Mesendoderm (in vitro differentiated cells): ENCODE measurements at regions not wholly inside any gene's neighbourhood (a gene's known extent, or its start where the extent isn't known, plus 50 kb on each side); places are given as distances from the start of the nearest gene placed in this dataset.

Source experiments
- DNase-seq: peaks from one replicate; pipeline ENCODE4 v3.0.0; 2013
- H2AK5ac ChIP-seq: 2 replicates; pipeline ENCODE4 v1.6.1; 2013; ENCODE audit warnings: low read length, inconsistent platforms
- H2BK120ac ChIP-seq: 2 replicates; pipeline ENCODE4 v1.6.1; 2013; ENCODE audit warnings: low read depth, mild to moderate bottlenecking, low read length, moderate library complexity, mixed read lengths
- H2BK15ac ChIP-seq: replicated peaks from 2 replicates; pipeline ENCODE4 v1.6.1; 2013; ENCODE audit warnings: low read depth, mild to moderate bottlenecking, moderate library complexity
- H2BK5ac ChIP-seq: 2 replicates; pipeline ENCODE4 v1.6.1; 2013; ENCODE audit warnings: low read length, inconsistent platforms
- H3K18ac ChIP-seq: 2 replicates; pipeline ENCODE4 v1.6.1; 2013; ENCODE audit warnings: mild to moderate bottlenecking, low read length, mixed read lengths
- H3K23ac ChIP-seq: one replicate; pipeline ENCODE4 v1.6.1; 2013; ENCODE audit warnings: low read length
- H3K27ac ChIP-seq: 2 replicates; pipeline ENCODE4 v1.5.1; 2013; ENCODE audit warnings: low read depth, mild to moderate bottlenecking, inconsistent platforms, low read length, moderate library complexity
- H3K27me3 ChIP-seq: 2 replicates; pipeline ENCODE4 v1.6.1; 2013; ENCODE audit warnings: low read length, control low read depth, mild to moderate bottlenecking, inconsistent platforms; ENCODE audit not compliant: insufficient read depth, poor library complexity
- H3K36me3 ChIP-seq: 2 replicates; pipeline ENCODE4 v1.6.1; 2013; ENCODE audit warnings: low read length, inconsistent platforms; ENCODE audit not compliant: control insufficient read depth, insufficient read depth
- H3K4ac ChIP-seq: one replicate; pipeline ENCODE4 v1.6.1; 2013; ENCODE audit warnings: low read depth, mild to moderate bottlenecking, low read length, moderate library complexity
- H3K4me1 ChIP-seq: 2 replicates; pipeline ENCODE4 v1.6.1; 2013; ENCODE audit warnings: low read depth, low read length, inconsistent platforms; ENCODE audit not compliant: control insufficient read depth
- H3K4me2 ChIP-seq: 2 replicates; pipeline ENCODE4 v1.6.1; 2013; ENCODE audit warnings: low read length
- H3K4me3 ChIP-seq: 2 replicates; pipeline ENCODE4 v1.5.1; 2013; ENCODE audit warnings: mild to moderate bottlenecking, low read length
- H3K56ac ChIP-seq: one replicate; pipeline ENCODE4 v1.6.1; 2013; ENCODE audit warnings: low read length
- H3K79me1 ChIP-seq: 2 replicates; pipeline ENCODE4 v1.6.1; 2013; ENCODE audit warnings: low read length, inconsistent platforms
- H3K79me2 ChIP-seq: 2 replicates; pipeline ENCODE4 v1.6.1; 2013; ENCODE audit warnings: mild to moderate bottlenecking, low read length; ENCODE audit not compliant: control insufficient read depth, insufficient read depth
- H3K9ac ChIP-seq: 2 replicates; pipeline ENCODE4 v1.6.1; 2013; ENCODE audit warnings: low read length, inconsistent platforms
- H4K5ac ChIP-seq: one replicate; pipeline ENCODE4 v1.6.1; 2013; ENCODE audit warnings: low read length
- H4K8ac ChIP-seq: one replicate; pipeline ENCODE4 v1.6.1; 2013; ENCODE audit warnings: low read depth, mild to moderate bottlenecking, control low read depth, low read length, moderate library complexity
- WGBS: extraction: QIAGEN DNeasy Blood & Tissue Kit; methylation state at CpG from one replicate; pipeline ENCODE4 v1.1.7; 2013; ENCODE audit warnings: low lambda C conversion rate, missing lambda C conversion rate; ENCODE audit not compliant: insufficient coverage; ENCODE audit errors: extremely low coverage; 5-methylcytosine and 5-hydroxymethylcytosine counted together

- Histone ChIP-seq H3K79me2 (no peaks in the 10 kb centered on the region), H3K36me3 (no peaks in the 10 kb centered on the region), H4K5ac (no peak overlapping the region), H3K4me1 (no peaks in the 10 kb centered on the region), H3K18ac (no peak overlapping the region), H2BK15ac (no peak overlapping the region), H3K27ac (no peak overlapping the region), H3K4me2 (no peak overlapping the region), H3K4ac (no peak overlapping the region), H2BK120ac (no peak overlapping the region), H2AK5ac (no peak overlapping the region), H3K4me3 (no peak overlapping the region), H3K9ac (no peak overlapping the region), H3K79me1 (no peaks in the 10 kb centered on the region), H3K23ac (no peak overlapping the region), H3K56ac (no peak overlapping the region), H4K8ac (no peak overlapping the region), H3K27me3 (no peaks in the 10 kb centered on the region), H2BK5ac (no peak overlapping the region)
- no CpG with 5 or more reads among the region's 2 CpGs for WGBS
- DNase-seq, result peak; percentile 31
These were observed 50.3 kb upstream of the FNDC1 start for GRCh38 chr6:159118924-159119323.

- H3K18ac ChIP-seq, result no peak overlapping the region
- no peaks in the 10 kb centered on the region for H3K27me3 ChIP-seq
- no peak overlapping the region for H3K9ac ChIP-seq
- no peak overlapping the region for H3K56ac ChIP-seq
- H3K27ac ChIP-seq, result no peak overlapping the region
- no peak overlapping the region for H2BK5ac ChIP-seq
- H3K79me2 ChIP-seq, result no peaks in the 10 kb centered on the region
- H2AK5ac ChIP-seq, result no peak overlapping the region
- no CpG with 5 or more reads among the region's 5 CpGs for WGBS
- no peak overlapping the region for H4K8ac ChIP-seq
- H3K79me1 ChIP-seq, result no peaks in the 10 kb centered on the region
- H3K36me3 ChIP-seq, result no peaks in the 10 kb centered on the region
- H2BK15ac ChIP-seq, result no peak overlapping the region
- H3K4me2 ChIP-seq, result no peak overlapping the region
- H2BK120ac ChIP-seq, result no peak overlapping the region
- DNase-seq, result no peak
- no peaks in the 10 kb centered on the region for H3K4me1 ChIP-seq
- no peak overlapping the region for H4K5ac ChIP-seq
- no peak overlapping the region for H3K4me3 ChIP-seq
- H3K4ac ChIP-seq, result no peak overlapping the region
- no peak overlapping the region for H3K23ac ChIP-seq
These were observed 51.6 kb upstream of the FNDC1 start for GRCh38 chr6:159117563-159117962.

DNA sequence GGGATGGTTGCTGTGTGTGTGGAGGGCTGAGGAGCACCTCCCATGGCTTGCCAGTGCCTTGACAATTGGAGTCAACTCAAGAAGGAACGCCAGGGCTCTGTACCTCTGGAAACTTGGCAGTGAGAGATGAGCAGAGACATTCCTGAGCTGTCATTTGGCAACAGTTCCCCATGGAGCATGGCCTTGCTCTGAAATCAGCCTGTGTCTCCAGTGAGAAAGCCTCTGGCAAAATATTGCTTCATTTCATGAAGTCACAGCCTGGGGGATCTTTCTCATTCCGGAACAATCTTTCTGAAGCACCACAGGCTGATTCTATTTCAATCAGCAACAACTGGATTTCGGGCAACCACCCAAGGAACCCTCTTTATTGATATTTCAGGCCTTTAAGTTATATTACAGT lies 52.2 kb upstream of the FNDC1 start:
- no peak overlapping the region for H2BK5ac ChIP-seq
- no CpG with 5 or more reads among the region's 3 CpGs for WGBS

GRCh38 chr6:159116343-159116742 lies 52.9 kb upstream of the FNDC1 start:
- H4K5ac ChIP-seq, result no peak overlapping the region
- H3K4me2 ChIP-seq, result no peak overlapping the region
- no peak overlapping the region for H3K4ac ChIP-seq
- no peaks in the 10 kb centered on the region for H3K79me2 ChIP-seq
- H2BK15ac ChIP-seq, result no peak overlapping the region
- H4K8ac ChIP-seq, result no peak overlapping the region
- no peak overlapping the region for H3K18ac ChIP-seq
- no peak overlapping the region for H3K4me3 ChIP-seq
- H3K79me1 ChIP-seq, result no peaks in the 10 kb centered on the region
- no peak overlapping the region for H3K27ac ChIP-seq
- H2AK5ac ChIP-seq, result no peak overlapping the region
- H3K27me3 ChIP-seq, result no peaks in the 10 kb centered on the region
- H2BK5ac ChIP-seq, result no peak overlapping the region
- no peak for DNase-seq
- WGBS, result no CpG with 5 or more reads among the region's 5 CpGs
- H3K4me1 ChIP-seq, result no peaks in the 10 kb centered on the region
- no peak overlapping the region for H2BK120ac ChIP-seq
- no peak overlapping the region for H3K9ac ChIP-seq
- no peak overlapping the region for H3K56ac ChIP-seq
- H3K23ac ChIP-seq, result no peak overlapping the region
- no peaks in the 10 kb centered on the region for H3K36me3 ChIP-seq

More for the DNA sequence above, 52.2 kb upstream of the FNDC1 start:
- Histone ChIP-seq H3K36me3 (no peaks in the 10 kb centered on the region), H3K23ac (no peak overlapping the region), H3K56ac (no peak overlapping the region), H3K9ac (no peak overlapping the region), H4K5ac (no peak overlapping the region), H4K8ac (no peak overlapping the region), H3K18ac (no peak overlapping the region), H2BK15ac (no peak overlapping the region), H3K4me2 (no peak overlapping the region), H3K4me3 (no peak overlapping the region), H3K4me1 (no peaks in the 10 kb centered on the region), H3K27ac (no peak overlapping the region), H3K27me3 (no peaks in the 10 kb centered on the region), H3K4ac (no peak overlapping the region), H3K79me2 (no peaks in the 10 kb centered on the region), H3K79me1 (no peaks in the 10 kb centered on the region), H2AK5ac (no peak overlapping the region), H2BK120ac (no peak overlapping the region)
- no peak for DNase-seq

- H2BK120ac ChIP-seq, result no peak overlapping the region
- no peak for DNase-seq
- WGBS, result no CpG with 5 or more reads among the region's 3 CpGs
These were observed 54.6 kb upstream of the FNDC1 start for GRCh38 chr6:159114569-159114968.

GRCh38 chr6:159113223-159113622 lies 56.0 kb upstream of the FNDC1 start:
- Histone ChIP-seq H3K18ac (no peak overlapping the region), H2BK15ac (no peak overlapping the region), H3K79me1 (no peaks in the 10 kb centered on the region), H3K27me3 (no peaks in the 10 kb centered on the region), H3K4ac (no peak overlapping the region), H4K5ac (no peak overlapping the region), H4K8ac (no peak overlapping the region), H3K4me2 (no peak overlapping the region), H3K56ac (no peak overlapping the region), H2BK5ac (no peak overlapping the region), H3K27ac (no peak overlapping the region), H3K23ac (no peak overlapping the region), H3K36me3 (no peaks in the 10 kb centered on the region), H3K9ac (no peak overlapping the region), H2BK120ac (no peak overlapping the region), H3K4me1 (no peaks in the 10 kb centered on the region), H2AK5ac (no peak overlapping the region), H3K79me2 (no peaks in the 10 kb centered on the region), H3K4me3 (no peak overlapping the region)
- WGBS, result no CpG with 5 or more reads among the region's 10 CpGs
- DNase-seq, result no peak

More at GRCh38 chr6:159114569-159114968, 54.6 kb upstream of the FNDC1 start:
- Histone ChIP-seq H3K4ac (no peak overlapping the region), H3K9ac (no peak overlapping the region), H2BK15ac (no peak overlapping the region), H3K27ac (no peak overlapping the region), H3K27me3 (no peaks in the 10 kb centered on the region), H3K79me1 (no peaks in the 10 kb centered on the region), H3K18ac (no peak overlapping the region), H3K79me2 (no peaks in the 10 kb centered on the region), H3K4me1 (no peaks in the 10 kb centered on the region), H4K5ac (no peak overlapping the region), H3K4me2 (no peak overlapping the region), H4K8ac (no peak overlapping the region), H3K56ac (no peak overlapping the region), H2BK5ac (no peak overlapping the region), H2AK5ac (no peak overlapping the region), H3K23ac (no peak overlapping the region), H3K36me3 (no peaks in the 10 kb centered on the region), H3K4me3 (no peak overlapping the region)
